Ureter (tissue), 1 donor: ENCODE measurements at regions not wholly inside any gene's neighbourhood (a gene's known extent, or its start where the extent isn't known, plus 50 kb on each side); places are given as distances from the start of the nearest gene placed in this dataset.
"Not testable (repeated sequence)": the region's sequence is repeated elsewhere in the genome, so short reads cannot be mapped to it uniquely, and the experiment has no call there.

ENCODE experiments used
- DNase-seq: peaks from one replicate; pipeline ENCODE4 v3.0.0-alpha.2; 2020; ENCODE audit warnings: low spot score
- donor health status: DM: yes; HTN: yes; CAD: no.

DNA sequence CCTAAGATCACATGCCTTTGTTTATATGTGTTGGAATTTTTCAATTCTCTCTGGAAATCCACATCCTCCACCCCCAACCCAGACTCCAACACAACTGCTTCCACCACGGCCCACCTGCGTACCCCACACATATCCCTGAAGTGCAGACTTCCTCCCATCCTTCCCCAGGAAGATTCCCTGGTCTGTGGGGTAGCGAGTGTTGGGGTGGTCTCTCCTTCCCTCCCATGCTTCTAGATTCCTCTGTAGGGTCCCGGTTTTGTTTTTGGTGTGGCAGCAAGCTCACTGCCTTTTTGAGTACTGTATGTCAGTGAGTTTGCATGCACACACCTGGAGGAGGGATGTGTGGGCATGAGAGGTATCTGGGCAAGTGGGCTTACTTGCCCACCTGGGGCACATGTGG, 127.6 kb downstream of the MRPL14 start:
- no peak for DNase-seq

DNA sequence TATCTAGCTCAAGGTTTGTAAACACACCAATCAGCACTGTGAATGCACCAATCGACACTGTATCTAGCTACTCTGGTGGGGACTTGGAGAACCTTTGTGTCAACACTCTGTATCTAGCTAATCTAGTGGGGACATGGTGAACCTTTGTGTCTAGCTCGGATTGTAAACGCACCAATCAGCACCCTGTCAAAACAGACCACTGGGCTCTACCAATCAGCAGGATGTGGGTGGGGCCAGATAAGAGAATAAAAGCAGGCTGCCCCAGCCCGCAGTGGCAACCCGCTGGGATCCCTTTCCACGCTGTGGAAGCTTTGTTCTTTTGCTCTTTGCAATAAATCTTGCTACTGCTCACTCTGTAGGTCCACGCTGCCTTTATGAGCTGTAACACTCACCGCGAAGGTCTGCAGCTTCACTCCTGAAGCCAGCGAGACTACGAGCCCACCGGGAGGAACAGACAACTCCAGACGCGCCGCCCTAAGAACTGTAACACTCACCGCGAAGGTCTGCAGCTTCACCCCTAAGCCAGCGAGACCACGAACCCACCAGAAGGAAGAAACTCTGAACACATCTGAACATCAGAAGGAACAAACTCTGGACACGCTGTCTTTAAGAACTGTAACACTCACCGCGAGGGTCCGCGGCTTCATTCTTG, 128.5 kb downstream of the MRPL14 start:
- DNase-seq = not testable (repeated sequence)

DNA sequence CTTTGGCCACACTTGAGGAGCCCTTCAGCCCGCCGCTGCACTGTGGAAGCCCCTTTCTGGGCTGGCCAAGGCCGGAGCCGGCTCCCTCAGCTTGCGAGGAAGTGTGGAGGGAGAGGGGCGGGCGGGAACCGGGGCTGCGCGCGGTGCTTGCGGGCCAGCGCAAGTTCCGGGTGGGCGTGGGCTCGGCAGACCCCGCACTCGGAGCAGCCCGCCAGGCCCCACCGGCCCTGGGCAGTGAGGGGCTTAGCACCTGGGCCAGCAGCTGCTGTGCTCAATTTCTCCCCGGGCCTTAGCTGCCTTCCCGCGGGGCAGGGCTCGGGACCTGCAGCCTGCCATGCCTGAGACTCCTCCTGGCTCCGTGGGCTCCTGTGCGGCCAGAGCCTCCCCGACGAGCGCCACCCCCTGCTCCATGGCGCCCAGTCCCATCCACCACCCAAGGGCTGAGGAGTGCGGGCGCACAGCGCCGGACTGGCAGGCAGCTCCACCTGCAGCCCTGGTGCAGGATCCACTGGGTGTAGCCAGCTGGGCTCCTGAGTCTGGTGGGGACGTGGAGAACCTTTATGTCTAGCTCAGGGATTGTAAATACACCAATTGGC, 129.2 kb downstream of the MRPL14 start:
- not testable (repeated sequence) for DNase-seq

DNA sequence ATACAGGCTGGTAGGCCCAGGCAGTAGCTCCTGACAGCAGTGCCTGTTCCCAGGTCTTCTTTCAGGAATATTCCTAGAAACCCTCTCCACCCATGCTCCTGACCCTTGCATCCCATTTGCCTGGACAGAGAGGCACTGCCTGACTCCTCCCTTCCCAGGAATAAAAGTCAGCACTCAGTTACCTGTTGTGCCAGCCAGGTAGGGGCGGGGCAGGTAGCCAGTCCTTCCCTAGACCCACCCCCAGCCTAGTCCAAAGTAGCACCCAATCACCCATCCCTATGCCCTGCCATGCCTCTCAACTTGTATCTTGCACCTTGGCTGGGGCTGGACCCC, 129.9 kb downstream of the MRPL14 start:
- DNase-seq = no peak

DNA sequence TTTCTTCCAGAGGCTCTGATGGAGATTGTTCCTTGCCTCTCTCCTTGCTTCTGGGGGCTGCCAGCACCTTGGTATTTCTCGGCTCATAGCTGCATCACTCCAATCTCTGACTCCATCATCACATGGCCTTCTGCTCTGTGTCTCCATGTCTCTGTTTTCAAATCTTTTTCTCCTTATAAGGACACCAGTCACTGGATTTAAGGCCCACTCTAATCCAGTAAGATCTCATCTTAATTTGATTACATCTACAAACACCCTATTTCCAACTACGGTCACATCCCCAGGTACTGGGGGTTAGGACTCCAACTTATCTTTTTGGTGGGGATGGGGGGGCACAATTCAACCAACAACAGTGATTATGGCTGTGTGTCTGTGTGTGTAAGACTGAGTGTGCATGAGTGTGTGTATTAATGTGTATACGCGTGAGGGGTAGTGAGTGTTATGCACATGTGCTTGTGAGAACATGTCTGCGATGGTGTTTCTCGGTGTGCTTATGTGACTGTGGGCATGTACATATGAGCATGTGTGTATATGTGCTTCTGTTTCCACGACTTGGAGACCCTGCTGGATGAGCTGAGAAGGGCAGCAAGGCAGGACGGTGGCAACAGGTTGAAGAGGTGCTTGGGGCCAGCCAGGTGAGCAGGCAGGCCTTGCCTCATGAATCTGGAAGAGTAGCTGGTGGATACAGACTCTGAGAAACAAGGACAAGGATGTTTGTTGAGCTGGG, 130.5 kb downstream of the MRPL14 start:
- no peak for DNase-seq

DNA sequence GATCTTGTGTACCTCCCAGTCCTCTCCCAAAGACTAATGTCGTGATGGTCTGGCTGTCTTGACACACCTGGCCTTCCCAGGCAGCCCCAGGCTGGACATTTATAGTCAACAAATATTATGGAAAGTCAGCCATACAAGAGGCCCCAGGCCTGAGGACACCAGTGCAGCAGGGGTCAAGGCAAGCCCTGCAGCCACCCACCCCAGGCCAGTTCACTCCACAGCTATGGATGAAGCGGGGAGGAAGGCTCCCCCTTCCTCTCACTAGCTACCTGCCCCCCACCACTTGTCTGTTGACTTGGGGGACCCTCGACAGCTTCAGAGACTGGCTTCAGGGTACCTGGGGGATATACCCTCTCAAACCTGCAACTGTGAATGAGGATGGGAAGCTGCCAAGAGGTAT, 132.1 kb downstream of the MRPL14 start:
- DNase-seq = no peak

DNA sequence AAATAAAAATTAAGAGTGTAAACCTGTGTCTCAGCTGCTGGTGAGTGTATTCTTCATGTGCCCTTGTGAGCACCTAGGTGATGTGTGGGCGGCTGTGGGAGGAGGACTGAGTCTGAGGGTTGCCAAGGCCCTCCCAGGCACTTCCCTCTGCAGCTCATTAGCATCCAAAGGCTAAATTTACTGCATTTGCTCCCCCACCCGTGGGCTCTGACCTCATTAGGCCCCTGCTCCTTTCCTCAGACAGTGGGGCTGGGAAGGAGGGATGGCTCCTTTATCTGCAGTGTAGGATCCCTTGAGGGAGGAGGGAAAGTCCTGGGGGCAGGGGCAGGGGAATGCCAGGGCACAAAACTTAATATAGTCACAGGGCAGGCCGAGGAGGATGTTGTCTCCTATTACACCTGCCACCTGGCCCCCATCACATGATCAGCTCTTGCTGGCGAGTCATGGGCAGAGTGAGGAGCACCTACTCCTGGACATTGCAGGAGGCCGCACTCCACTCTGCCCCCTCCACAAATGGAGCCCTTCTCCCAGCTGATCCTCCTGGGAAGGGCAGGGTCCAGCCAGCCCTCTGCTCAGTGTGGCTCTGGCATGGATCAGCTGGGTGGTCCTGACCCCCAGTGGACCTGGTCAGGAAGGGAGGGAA, 133.2 kb downstream of the MRPL14 start:
- no peak for DNase-seq

DNA sequence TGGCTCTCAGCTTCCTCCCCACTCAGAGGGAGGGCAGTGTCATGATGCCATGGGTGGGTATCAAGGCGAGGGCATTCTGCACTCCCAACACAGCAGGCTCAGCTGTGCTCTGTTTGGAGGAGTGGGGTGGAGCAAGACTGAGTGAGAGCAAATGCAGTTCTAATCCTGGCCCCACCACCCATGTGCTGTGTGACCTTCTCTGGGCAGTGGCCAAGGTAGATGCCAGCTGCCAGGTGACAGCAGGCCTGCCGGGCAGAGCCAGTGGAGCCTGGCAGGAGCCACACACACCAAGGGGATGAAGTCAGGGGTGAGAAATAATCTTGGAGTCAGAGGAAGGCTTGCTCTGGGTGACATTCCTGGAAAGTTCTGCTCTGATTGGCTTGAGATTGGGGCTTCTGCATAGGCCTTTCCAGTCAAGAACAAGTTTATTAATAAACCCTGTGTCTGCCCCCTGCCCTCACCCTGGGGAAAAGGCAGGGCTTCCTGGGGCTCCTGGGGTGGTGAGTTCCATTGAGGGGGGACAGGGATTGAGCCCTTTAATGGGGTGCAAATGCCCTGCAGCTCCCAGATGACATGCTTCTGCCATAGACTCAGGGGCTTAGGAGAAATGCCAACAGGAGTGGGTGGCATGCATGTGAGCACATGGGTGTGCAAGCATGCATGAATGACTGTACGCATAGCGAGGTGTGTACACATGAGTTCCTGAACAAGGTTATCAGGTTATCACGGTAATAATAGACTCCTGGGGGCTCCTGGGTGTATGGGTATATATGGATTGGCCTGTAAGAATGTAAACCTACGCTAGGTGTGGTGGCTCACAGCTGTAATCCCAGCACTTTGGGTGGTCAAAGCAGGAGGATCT, 134.2 kb downstream of the MRPL14 start:
- no peak for DNase-seq

DNA sequence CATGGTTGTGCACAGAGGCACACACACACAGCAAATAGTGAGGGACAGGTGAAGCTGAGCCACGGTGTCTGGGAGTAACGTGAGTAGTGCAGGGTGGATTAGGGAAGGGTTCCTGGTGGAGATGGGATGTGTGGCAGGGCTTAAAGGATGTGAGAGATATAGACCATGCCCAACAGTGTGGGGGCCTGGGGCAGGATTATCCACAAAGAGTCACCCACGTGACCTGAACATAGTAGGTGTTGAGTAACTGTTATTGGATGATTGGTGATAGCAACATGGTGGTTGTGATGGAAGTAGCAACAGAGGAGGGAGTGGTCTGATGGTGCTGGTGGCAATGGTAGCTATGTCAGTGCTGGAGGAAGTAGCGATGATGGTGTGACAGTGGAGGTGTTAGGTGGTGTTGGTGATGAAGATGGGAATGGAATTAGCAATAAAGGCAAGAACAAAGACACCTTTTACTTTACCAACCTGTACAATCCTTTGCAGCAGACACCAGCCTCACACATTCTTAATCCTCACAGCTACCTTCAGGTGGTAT, 135.1 kb downstream of the MRPL14 start:
- DNase-seq = no peak

DNA sequence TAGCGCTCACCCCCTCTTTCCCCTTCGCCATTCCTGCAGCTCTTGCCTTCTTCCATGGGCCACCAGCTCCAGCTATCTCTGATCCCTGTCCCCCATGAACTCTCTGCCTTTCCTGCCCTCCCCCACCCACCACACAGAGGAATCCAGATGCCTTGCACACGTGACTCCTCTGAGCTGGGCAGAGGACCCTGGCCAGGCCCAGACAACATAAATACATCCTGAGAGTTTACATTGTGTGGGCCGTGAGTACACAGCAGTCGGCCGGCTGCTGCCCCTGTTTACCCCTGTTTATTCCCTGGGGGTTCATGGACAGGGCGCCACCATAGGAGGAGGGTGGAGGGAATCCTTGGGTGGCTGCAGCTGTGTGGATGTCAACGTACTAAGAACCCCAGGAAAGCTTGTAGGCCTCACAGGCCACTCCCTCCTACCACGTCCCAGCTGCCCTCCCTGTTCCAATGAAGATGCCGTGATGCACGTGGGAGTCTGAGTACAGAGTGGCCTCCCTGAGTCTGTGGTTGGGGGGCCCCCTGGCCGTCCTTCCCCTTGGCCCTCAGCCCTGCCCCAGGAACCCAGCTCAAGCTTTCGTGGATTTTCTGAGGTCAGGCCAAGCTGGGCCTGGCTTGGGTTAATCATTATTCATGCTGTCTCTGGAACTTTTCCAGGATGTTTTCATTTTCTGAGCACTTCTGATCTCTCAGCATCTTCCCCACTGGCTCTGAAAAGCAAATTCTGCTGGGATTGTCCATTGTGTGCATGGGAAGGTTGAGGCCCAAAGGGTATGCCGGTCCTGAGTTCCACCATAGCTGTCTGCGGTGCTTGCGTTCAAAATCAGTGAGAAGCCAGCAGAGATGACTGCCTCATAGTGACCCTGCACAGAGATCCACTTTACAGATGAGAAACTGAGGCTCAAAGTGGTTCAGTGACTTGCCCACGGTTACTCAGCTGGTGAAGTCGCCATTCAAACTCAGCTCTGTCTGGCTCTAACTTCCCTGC, 136.3 kb downstream of the MRPL14 start:
- no peak for DNase-seq

DNA sequence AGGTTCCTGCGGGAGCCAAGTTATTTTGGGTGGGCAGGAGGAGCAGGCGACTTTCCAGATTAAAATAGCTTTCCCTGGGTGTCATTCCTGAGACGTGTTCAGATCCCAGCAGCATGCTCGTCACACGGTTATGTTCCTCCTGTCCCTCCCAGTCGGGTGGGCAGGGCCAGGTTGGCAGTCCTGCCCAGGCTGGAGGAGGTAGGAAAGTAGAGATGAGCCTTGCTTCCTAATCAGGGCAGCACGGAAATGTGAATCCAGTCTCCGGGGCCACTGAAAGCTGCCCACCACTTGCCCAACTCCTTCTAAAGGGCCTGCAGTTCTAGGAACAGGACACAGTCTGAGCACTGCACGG, 137.0 kb downstream of the MRPL14 start:
- DNase-seq = no peak

DNA sequence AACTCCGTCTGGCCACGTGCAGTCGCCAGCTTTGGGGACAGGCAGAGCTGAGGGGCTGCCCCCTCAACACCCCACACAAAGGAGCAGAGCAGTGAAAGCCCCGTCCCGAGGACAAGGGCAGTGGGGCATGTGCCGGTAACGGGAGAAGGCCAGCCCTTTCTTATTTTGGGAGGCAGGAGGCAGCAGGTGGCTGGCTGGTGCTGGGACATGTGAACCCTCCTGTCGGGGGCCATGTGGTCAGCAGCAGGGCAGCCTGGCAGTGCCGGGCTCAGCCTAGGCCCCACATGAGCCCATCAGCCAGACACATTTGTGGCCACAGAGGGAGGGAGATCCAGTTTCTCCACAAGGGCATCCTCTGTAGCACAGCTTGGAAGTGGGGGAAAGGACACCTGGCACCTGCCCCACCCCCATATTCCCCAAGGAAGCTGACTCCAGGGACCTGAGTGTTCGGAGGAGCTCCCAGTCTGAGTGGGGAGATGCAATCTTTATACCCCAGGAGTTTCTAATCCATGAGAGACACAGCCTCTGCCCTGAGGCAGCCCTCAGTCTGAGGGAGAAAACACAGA, 137.6 kb downstream of the MRPL14 start:
- DNase-seq = no peak

DNA sequence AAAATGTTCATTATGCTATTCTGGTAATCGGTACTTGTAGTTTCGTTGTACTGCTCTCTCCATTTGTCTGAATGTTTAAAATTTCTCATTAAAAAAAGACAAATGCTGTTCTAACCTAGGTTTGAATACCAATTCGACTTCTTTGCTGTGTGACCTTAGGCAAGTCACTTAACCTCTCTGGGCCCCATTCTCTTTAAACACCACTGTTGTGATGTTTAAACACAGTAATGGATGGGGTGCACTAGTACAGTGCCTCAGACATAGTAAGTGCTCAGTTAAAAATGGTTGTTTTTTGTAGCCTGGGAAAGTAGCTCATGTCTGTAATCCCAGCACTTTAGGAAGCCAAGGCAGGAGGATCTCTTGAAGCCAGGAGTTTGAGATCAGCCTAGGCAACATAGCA, 138.5 kb downstream of the MRPL14 start:
- DNase-seq = no peak

DNA sequence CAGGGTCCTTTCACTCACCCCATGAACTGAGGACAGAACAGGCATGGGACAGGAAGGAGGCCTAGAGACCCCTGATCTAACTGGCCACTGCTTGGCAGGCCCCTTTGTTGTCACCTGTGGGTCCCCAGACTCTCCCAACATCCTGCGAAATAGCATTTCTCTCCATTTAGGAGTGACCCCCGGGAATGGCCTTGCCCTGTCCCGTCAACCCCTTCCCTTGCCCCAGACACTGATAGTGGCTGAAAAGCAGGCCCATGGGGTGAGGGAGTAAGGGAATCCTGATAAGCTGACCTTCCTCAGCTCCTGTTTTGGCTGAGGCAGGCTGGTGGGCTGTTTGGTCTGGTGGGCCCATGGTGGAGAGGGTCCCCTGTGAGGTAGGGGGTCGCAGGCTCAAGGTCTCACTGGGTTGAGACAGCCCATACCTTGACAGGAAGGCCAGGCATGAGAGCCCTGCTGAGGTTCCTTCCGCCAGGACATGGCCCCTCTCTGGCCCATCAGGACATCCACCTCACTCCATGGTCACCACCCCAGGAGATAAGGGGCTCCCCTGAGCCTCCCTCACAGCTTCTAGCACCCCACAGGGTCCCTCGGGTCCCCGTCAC, 139.3 kb downstream of the MRPL14 start:
- no peak for DNase-seq

DNA sequence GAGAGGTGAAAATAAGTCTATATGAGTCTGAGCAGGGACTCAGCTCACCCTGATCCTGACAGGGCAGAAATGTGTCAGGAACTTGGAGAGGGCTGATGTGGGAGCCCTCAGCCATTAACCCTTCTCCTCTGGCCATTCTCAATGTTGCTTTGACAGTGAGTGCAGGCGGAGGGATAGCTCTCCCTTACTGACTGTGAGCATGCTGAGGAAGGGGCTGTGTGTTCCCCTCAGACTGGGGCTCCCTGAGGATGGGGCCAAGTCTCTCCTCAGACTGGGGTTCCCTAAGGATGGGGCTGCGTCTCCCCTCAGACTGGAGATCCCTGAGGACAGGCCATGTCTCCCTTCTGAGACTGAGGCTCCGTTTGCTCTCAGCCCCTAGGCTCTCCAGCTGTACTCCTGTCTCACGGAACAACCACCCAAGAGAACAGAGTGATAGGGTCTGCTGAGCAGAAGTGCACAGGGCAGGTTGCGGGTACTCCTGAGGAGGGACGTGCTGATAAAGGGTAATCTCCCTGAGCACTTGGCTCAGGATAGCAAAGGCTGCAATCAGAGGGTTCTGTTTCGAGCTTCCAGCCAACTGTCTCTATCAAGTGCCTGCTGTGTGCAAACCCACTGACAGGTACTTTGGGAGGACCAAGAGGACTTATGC, 141.0 kb downstream of the MRPL14 start:
- no peak for DNase-seq

DNA sequence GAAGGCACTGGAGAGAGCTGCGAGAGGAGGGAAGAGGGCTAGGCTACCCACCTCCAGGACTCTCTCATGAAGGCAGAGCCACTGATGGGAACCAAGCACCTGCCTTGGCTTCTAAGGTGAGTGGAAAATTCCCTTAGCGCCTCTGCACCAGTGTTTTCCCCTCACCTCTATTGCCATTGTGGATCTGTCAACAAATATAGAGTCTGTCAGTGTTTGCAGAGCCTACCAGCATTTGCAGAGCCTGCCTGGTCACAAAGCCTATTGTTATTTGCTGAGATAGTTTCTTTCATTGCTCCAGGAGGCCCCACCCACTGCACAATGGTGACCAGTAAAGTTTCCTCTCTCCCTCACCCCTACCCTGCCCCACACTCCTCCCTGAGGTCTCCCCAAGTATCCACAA, 141.9 kb downstream of the MRPL14 start:
- no peak for DNase-seq

DNA sequence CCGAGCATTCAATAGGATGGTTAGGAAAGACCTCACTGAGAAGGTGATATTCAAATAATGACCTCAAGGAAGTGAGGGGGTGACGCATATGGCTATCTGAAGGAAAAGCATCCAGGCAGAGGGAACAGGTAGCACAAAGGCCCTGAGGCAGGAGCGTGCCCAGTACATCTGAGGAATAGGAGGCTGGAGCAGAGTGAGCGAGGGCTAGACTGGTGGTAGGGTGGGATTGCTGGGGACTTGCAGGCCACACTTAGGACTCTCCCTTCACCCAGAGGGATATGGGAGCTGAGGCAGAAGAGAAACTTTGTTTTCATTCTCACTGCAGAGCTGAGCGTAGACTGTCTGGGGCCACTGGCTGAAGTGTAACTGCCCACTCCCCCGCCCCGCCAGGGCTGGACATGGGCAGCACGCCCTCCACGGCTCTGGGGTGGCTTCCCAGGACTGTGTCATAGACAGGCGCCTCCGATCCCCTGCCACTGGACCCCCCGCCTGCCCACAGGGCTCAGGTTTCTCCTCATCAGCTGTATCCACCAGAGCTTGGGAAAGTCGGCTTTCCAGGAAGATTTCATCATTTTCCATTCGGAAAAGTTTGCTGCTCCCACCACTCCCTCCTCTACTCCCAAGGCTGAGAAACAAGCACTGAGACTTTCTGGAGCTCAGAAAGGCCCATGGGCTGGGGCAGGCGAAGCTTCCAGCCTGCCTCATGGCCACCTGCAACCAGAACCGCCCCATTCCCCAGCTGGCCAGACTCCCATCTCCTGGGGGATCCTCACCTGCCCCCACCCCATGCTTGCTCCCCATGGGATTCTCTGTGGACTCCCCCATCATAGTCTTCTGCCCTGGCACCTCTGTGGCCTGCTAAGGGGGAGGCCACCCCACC, 142.6 kb downstream of the MRPL14 start:
- no peak for DNase-seq

DNA sequence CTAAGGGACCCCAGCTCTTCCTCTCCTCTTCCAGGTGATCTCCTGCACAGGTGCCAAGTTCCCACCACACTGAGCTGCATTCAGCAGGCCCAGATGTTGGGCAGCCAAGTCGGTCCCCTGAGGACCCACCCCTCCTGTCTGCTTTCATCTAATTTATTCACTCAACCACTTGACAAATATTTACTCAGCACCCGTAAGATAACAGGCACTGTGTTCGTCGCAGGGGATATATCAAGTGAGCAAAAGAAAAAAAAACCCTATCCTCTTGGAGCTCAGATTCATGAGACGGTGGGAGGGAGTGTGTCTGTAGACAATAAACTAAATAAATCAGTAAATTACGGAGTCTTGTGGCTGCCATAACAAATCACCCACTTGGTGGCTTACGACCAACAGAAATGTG, 143.6 kb downstream of the MRPL14 start:
- no peak for DNase-seq
